HEK293 (cell line): ENCODE measurements at regions not wholly inside any gene's neighbourhood (a gene's known extent, or its start where the extent isn't known, plus 50 kb on each side); places are given as distances from the start of the nearest gene placed in this dataset.

Source experiments
- CTCF ChIA-PET: fragments of 350-600 bp; formaldehyde crosslinking; extraction: SDS; loops from one replicate; lab custom pipeline; 2021; ENCODE audit warnings: antibody characterized with exemption; lab: Yijun Ruan, JAX
- POLR2A ChIA-PET: fragments of 300-600 bp; formaldehyde crosslinking; extraction: SDS; loops from one replicate; lab custom pipeline; 2020; ENCODE audit warnings: antibody characterized with exemption, inconsistent platforms; lab: Yijun Ruan, JAX
- H3K27ac ChIP-seq: fragments of 200-500 bp; sonication (Bioruptor generic); 2 replicates; pipeline ENCODE4 v1.5.1; 2014; ENCODE audit warnings: low read depth, low read length, control low read depth, inconsistent platforms; ENCODE audit errors: extremely low read depth
- H3K36me3 ChIP-seq, 2 experiments: fragments of 200-500 bp in 1 of 2; sonication (Bioruptor generic) in 1 of 2; 1 replicate in 1 of 2; 2 replicates in 1 of 2; pipeline ENCODE4 v1.5.1; 2014 to 2017; ENCODE audit warnings: inconsistent platforms in 2 of 2, low read length in 2 of 2; ENCODE audit not compliant: control insufficient read depth in 2 of 2, insufficient read depth in 1 of 2
- H3K4me1 ChIP-seq: fragments of 200-500 bp; sonication (Bioruptor generic); 2 replicates; pipeline ENCODE4 v1.5.1; 2014; ENCODE audit warnings: mild to moderate bottlenecking, low read length, inconsistent platforms; ENCODE audit not compliant: control insufficient read depth, insufficient read depth
- H3K4me3 ChIP-seq: 2 replicates; pipeline ENCODE4 v1.5.1; 2011; ENCODE audit warnings: low read depth, mild to moderate bottlenecking, control low read depth, low read length, moderate library complexity
- H3K9me3 ChIP-seq: fragments of 200-500 bp; sonication (Bioruptor generic); 2 replicates; pipeline ENCODE4 v1.5.1; 2014; ENCODE audit warnings: low read depth, low read length, inconsistent platforms; ENCODE audit not compliant: control insufficient read depth, insufficient read depth
- BCL6B ChIP-seq: fragments of 450-650 bp; formaldehyde crosslinking; IDR thresholded peaks from 2 replicates; pipeline ENCODE4 v1.5.1; 2017; ENCODE audit warnings: missing biosample characterization, missing genetic modification characterization
- GLI2 ChIP-seq: fragments of 450-650 bp; formaldehyde crosslinking; IDR thresholded peaks from 2 replicates; pipeline ENCODE4; 2017; ENCODE audit warnings: missing biosample characterization, missing genetic modification characterization, low read depth, borderline replicate concordance
- GLI4 ChIP-seq: fragments of 450-650 bp; formaldehyde crosslinking; IDR thresholded peaks from 2 replicates; pipeline ENCODE4 v1.5.1; 2016; ENCODE audit warnings: missing biosample characterization, missing genetic modification characterization
- IKZF3 ChIP-seq: fragments of 450-650 bp; IDR thresholded peaks from 2 replicates; pipeline ENCODE4 v1.5.0; 2018; ENCODE audit warnings: missing biosample characterization, mild to moderate bottlenecking, missing genetic modification characterization, moderate library complexity
- INSM2 ChIP-seq: fragments of 450-650 bp; formaldehyde crosslinking; IDR thresholded peaks from 2 replicates; pipeline ENCODE4 v1.5.1; 2016; ENCODE audit warnings: missing biosample characterization, missing genetic modification characterization
- REST ChIP-seq: fragments of 450-650 bp; formaldehyde crosslinking; IDR thresholded peaks from 2 replicates; pipeline ENCODE4 v1.5.1; 2016; ENCODE audit warnings: missing biosample characterization, missing genetic modification characterization
- SP2 ChIP-seq: fragments of 450-650 bp; formaldehyde crosslinking; IDR thresholded peaks from 2 replicates; pipeline ENCODE4 v1.5.1; 2016; ENCODE audit warnings: missing biosample characterization, missing genetic modification characterization
- SP3 ChIP-seq: fragments of 450-650 bp; formaldehyde crosslinking; IDR thresholded peaks from 2 replicates; pipeline ENCODE4 v1.5.1; 2016; ENCODE audit warnings: missing biosample characterization, missing genetic modification characterization
- TSHZ1 ChIP-seq: fragments of 450-650 bp; formaldehyde crosslinking; IDR thresholded peaks from 2 replicates; pipeline ENCODE4 v1.5.1; 2016; ENCODE audit warnings: missing biosample characterization, missing genetic modification characterization, borderline replicate concordance
- ZNF169 ChIP-seq: fragments of 450-650 bp; formaldehyde crosslinking; IDR thresholded peaks from 2 replicates; pipeline ENCODE4 v1.5.1; 2016; ENCODE audit warnings: missing biosample characterization, missing genetic modification characterization
- ZNF175 ChIP-seq: fragments of 450-650 bp; formaldehyde crosslinking; IDR thresholded peaks from 2 replicates; pipeline ENCODE4 v1.5.1; 2016; ENCODE audit warnings: missing biosample characterization, missing genetic modification characterization
- ZNF2 ChIP-seq: fragments of 450-650 bp; formaldehyde crosslinking; IDR thresholded peaks from 2 replicates; pipeline ENCODE4 v1.5.1; 2016; ENCODE audit warnings: missing biosample characterization, missing genetic modification characterization
- ZNF221 ChIP-seq: fragments of 450-650 bp; formaldehyde crosslinking; IDR thresholded peaks from 2 replicates; pipeline ENCODE4 v1.5.1; 2017; ENCODE audit warnings: missing biosample characterization, missing genetic modification characterization, borderline replicate concordance
- ZNF433 ChIP-seq: fragments of 450-650 bp; formaldehyde crosslinking; IDR thresholded peaks from 2 replicates; pipeline ENCODE4 v1.5.1; 2016; ENCODE audit warnings: missing biosample characterization, missing genetic modification characterization, low read depth
- ZNF560 ChIP-seq: fragments of 450-650 bp; formaldehyde crosslinking; IDR thresholded peaks from 2 replicates; pipeline ENCODE4 v1.5.1; 2017; ENCODE audit warnings: missing biosample characterization, missing genetic modification characterization, borderline replicate concordance
- ZNF596 ChIP-seq: fragments of 450-650 bp; IDR thresholded peaks from 2 replicates; pipeline ENCODE4 v1.5.0; 2018; ENCODE audit warnings: missing biosample characterization, mild to moderate bottlenecking, missing genetic modification characterization, moderate library complexity
- ZNF624 ChIP-seq: fragments of 450-650 bp; formaldehyde crosslinking; IDR thresholded peaks from 2 replicates; pipeline ENCODE4 v1.5.1; 2017; ENCODE audit warnings: missing biosample characterization, missing genetic modification characterization
- ZNF792 ChIP-seq: fragments of 450-650 bp; formaldehyde crosslinking; IDR thresholded peaks from 2 replicates; pipeline ENCODE4 v1.5.1; 2016; ENCODE audit warnings: missing biosample characterization, missing genetic modification characterization

GRCh38 chr20:51148941-51149340, 126.0 kb upstream of the KCNG1 start (continued):
- TF ChIP-seq ZNF169 (tag by site-specific recombination): no peak

GRCh38 chr20:51144476-51144875, 121.6 kb upstream of the KCNG1 start:
- no peaks in the 10 kb centered on the region for H3K4me1 ChIP-seq
- no peak overlapping the region for H3K27ac ChIP-seq
- ChIA-PET CTCF (interaction anchor here (0.9 to 1.0 kb wide), 2 partner anchors 163 to 961 kb away, joined by 4 read pairs; no protein-coding TSS in a partner anchor), POLR2A (no interaction called here)
- TF ChIP-seq SP3 (tag by site-specific recombination) (no peak), ZNF560 (no peak), IKZF3 (tag by site-specific recombination) (no peak)
- H3K4me3 ChIP-seq: no peak overlapping the region
- no peaks in the 10 kb centered on the region for H3K36me3 ChIP-seq
- H3K9me3 ChIP-seq: no peaks in the 10 kb centered on the region; the same call in 1 of the 2 replicates

- Histone ChIP-seq H3K4me1 (no peaks in the 10 kb centered on the region), H3K4me3 (no peak overlapping the region), H3K9me3 (no peaks in the 10 kb centered on the region; the same call in 1 of the 2 replicates), H3K36me3 (no peaks in the 10 kb centered on the region), H3K27ac (no peak overlapping the region)
- ChIA-PET POLR2A (no interaction called here), CTCF (interaction anchor here (0.6 to 1.0 kb wide), 2 partner anchors 710 to 962 kb away, joined by 3 to 4 read pairs; no protein-coding TSS in a partner anchor)
- TF ChIP-seq ZNF221: no peak
- TF ChIP-seq ZNF624: no peak
- TF ChIP-seq GLI2 (tag by site-specific recombination): no peak
Observed at GRCh38 chr20:51143652-51144051, 120.7 kb upstream of the KCNG1 start.

- H3K36me3 ChIP-seq: no peaks in the 10 kb centered on the region
- H3K27ac ChIP-seq: no peak overlapping the region
- no peaks in the 10 kb centered on the region; the same call in 1 of the 2 replicates for H3K9me3 ChIP-seq
- CTCF ChIA-PET: no interaction called here
- H3K4me1 ChIP-seq: no peaks in the 10 kb centered on the region
- POLR2A ChIA-PET: no interaction called here
- H3K4me3 ChIP-seq: no peak overlapping the region
- no peak for TF ChIP-seq ZNF175 (tag by site-specific recombination)
- TF ChIP-seq ZNF433 (tag by site-specific recombination): no peak
- TF ChIP-seq ZNF792 (tag by site-specific recombination): no peak
- TF ChIP-seq ZNF2 (tag by site-specific recombination): no peak
- TF ChIP-seq TSHZ1 (tag by site-specific recombination): no peak
- TF ChIP-seq BCL6B (tag by site-specific recombination): no peak
- no peak for TF ChIP-seq REST (tag by site-specific recombination)
- no peak for TF ChIP-seq ZNF596 (tag by site-specific recombination)
- no peak for TF ChIP-seq GLI4
- TF ChIP-seq SP2 (tag by site-specific recombination): no peak
- no peak for TF ChIP-seq INSM2
Observed at GRCh38 chr20:51142448-51142847, 119.5 kb upstream of the KCNG1 start.
